Central memory CD8-positive, alpha-beta T cell (primary cell): ENCODE measurements at regions not wholly inside any gene's neighbourhood (a gene's known extent, or its start where the extent isn't known, plus 50 kb on each side); places are given as distances from the start of the nearest gene placed in this dataset.

Source experiments
- ATAC-seq: fragments of 150-1000 bp; cut with Tn5 transposase; replicated peaks from 2 replicates; pipeline ENCODE4 v1.10.0; 2022; ENCODE audit warnings: mild to moderate bottlenecking, moderate FRiP score, moderate number of reproducible peaks; ENCODE audit not compliant: poor library complexity, severe bottlenecking; ENCODE audit errors: extremely low read depth
- DNase-seq, 2 donors: peaks; one replicate each; pipeline ENCODE4 v3.0.0; 2021; ENCODE audit warnings: low spot score in 2 of 2
- H3K27ac Mint-ChIP-seq: one replicate; pipeline ENCODE4 v1.8.0; 2022; ENCODE audit warnings: low read depth, mild to moderate bottlenecking, moderate library complexity, mixed read lengths
- H3K27me3 Mint-ChIP-seq: one replicate; pipeline ENCODE4 v1.8.0; 2022; ENCODE audit warnings: mixed read lengths
- H3K36me3 Mint-ChIP-seq: one replicate; pipeline ENCODE4 v1.8.0; 2022; ENCODE audit warnings: mild to moderate bottlenecking, moderate library complexity, mixed read lengths; ENCODE audit not compliant: insufficient read depth
- H3K4me1 Mint-ChIP-seq: one replicate; pipeline ENCODE4 v1.8.0; 2022; ENCODE audit warnings: mixed read lengths
- H3K4me3 Mint-ChIP-seq: one replicate; pipeline ENCODE4 v1.8.0; 2022; ENCODE audit warnings: mild to moderate bottlenecking, moderate library complexity, mixed read lengths
- H3K9me3 Mint-ChIP-seq: one replicate; pipeline ENCODE4 v1.8.0; 2022; ENCODE audit warnings: mixed read lengths

DNA sequence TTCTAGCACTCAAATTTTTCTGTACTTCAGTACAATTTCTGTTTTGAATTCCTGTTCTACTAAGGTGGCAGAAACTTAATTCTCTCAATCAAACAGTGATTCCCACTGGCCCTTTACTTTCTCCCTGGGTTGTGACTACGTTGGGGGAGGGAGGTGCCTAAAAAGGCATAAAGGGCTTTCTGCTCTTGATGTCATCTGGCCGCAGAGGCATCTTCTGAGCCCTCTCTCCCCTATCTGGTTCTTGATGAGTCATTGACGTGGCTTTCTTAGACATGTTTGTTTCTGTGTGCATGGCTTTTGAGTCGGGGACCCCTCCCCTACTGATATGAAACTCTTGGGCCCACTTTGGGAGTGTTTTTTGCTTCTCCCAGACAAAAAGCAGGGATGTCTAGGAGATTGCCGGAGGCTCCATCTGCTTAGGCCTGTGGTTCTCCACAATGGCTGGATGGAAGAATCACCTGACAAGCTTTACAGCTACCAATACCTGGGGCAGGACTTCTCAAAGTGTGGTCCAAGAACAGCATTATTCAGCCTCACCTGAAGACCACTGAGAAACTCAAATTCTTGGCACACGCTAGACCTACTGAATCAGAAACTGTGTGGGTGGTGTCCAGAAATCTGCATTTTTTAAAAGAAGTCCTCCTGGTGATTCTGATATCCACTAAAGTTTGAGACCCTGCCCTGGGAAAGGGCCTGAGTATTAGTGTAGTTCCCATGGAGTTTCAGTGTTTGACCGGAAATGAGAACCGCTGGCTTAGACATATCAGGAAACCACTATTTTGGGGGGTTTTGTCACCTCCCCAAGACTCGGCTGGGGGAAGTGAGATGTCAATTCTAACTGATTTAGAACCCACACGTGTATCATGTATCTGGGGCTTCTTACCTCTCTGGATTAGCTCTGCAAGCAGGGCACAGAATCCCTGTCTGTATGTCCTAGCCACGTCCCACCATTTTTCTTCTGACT is 395.7 kb upstream of the PDE3A start:
- Mint-ChIP-seq H3K9me3 (no peaks in the 10 kb centered on the region), H3K4me1 (peaks cover 5% of the 10 kb centered on the region), H3K27ac (no peak overlapping the region), H3K36me3 (no peaks in the 10 kb centered on the region), H3K4me3 (no peak overlapping the region), H3K27me3 (peaks cover 7% of the 10 kb centered on the region)
- DNase-seq (no peak), ATAC-seq (no peak)

DNA sequence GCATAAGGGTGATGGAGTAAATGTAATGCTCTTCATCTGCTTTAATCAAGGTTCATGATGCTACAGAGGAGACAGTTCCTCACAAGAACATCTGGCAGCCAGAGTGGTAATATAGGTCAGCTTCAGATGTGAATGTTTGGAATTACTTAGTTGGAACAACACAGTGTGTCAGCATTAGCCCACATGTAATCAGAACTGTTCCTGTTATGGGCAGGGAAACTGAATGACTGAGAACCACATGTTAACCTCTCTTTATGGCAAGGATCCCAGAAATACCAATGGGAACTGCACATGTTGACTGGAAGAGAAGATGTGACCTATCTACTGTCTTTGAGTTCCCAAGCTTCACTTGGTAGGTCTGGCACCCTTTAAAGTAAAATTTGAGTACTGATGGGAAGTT is 390.1 kb upstream of the PDE3A start:
- H3K9me3 Mint-ChIP-seq, result no peaks in the 10 kb centered on the region
- H3K27me3 Mint-ChIP-seq, result peaks cover 7% of the 10 kb centered on the region
- H3K4me3 Mint-ChIP-seq, result no peak overlapping the region
- DNase-seq (no peak), ATAC-seq (no peak)
- peaks cover 3% of the 10 kb centered on the region for H3K36me3 Mint-ChIP-seq
- no peak overlapping the region for H3K27ac Mint-ChIP-seq
- no peaks in the 10 kb centered on the region for H3K4me1 Mint-ChIP-seq

DNA sequence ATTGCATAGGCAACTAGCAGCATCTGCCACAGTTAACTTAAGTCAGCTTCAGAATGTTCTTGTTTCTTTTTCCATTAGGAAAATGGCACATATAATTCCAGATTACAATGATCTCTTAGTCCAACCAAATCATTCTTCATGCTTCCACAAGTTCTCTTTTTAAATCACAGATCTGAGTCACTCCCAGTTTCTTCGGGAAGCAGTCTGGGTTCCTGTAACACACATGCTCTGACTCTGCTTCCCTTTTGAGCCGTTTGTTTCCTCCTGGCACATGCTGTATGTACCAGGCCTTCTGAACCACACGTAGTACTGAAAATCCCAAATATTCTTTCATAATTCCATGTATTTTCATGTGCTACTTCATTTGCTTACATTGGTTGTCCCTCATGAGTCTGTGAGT is 388.8 kb upstream of the PDE3A start:
- peaks cover 7% of the 10 kb centered on the region for H3K27me3 Mint-ChIP-seq
- no peak overlapping the region for H3K4me3 Mint-ChIP-seq
- H3K4me1 Mint-ChIP-seq, result no peaks in the 10 kb centered on the region
- H3K27ac Mint-ChIP-seq, result no peak overlapping the region
- ATAC-seq (no peak), DNase-seq (no peak)
- peaks cover 3% of the 10 kb centered on the region for H3K36me3 Mint-ChIP-seq
- H3K9me3 Mint-ChIP-seq, result no peaks in the 10 kb centered on the region

- H3K9me3 Mint-ChIP-seq, result no peaks in the 10 kb centered on the region
- H3K27me3 Mint-ChIP-seq, result no peaks in the 10 kb centered on the region
- DNase-seq, result no peak
- no peak overlapping the region for H3K27ac Mint-ChIP-seq
- H3K36me3 Mint-ChIP-seq, result peaks cover 3% of the 10 kb centered on the region
- ATAC-seq, result no peak
- no peak overlapping the region for H3K4me3 Mint-ChIP-seq
- no peaks in the 10 kb centered on the region for H3K4me1 Mint-ChIP-seq
Measured at GRCh38 chr12:19981944-19982343, 386.4 kb upstream of the PDE3A start.

DNA sequence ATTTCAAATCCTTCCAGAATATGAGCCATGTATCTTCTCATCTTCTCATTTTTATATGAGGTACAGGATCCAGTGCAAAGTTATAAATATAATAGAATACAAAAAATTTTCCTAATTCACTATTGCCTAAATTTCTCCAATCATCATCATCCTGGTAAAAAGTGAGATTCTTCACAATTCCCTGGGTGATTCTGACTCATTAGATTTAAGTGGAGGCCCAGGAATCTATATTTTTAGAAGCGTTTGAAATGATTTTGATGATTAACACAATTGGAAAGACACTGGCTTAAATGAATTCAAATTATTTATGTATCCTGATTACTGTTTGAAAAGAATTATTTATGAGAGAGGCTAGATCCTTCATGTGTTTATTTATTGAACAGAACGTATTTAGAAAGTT is 380.3 kb upstream of the PDE3A start:
- no peak for ATAC-seq
- no peaks in the 10 kb centered on the region for H3K4me1 Mint-ChIP-seq
- H3K27me3 Mint-ChIP-seq, result peaks cover 12% of the 10 kb centered on the region
- no peak overlapping the region for H3K4me3 Mint-ChIP-seq
- H3K9me3 Mint-ChIP-seq, result no peaks in the 10 kb centered on the region
- no peak overlapping the region for H3K27ac Mint-ChIP-seq
- H3K36me3 Mint-ChIP-seq, result no peaks in the 10 kb centered on the region
- DNase-seq, result no peak

DNA sequence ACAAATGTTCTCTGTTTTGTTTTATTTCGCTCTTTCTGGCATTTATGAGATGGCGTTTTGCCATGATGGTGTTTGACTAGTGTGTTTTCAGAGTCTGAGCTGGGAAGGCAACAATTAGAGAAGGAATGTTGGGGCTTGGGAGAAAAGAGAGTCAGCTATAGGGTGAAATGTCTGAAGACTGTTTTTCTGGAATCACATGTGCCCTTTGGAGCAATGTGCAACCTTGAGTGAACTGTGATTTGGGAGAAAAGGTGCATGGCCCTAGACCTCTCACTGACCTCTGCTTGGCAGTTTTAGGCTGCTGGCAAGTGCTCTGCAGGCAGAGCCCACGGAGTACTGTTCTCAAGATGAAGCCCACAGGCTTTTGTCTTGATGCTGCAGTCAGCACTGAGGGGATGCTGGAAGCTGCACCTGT is 379.9 kb upstream of the PDE3A start:
- no peak for ATAC-seq

GRCh38 chr12:19988948-19989347 is 379.4 kb upstream of the PDE3A start:
- no peak overlapping the region for H3K27ac Mint-ChIP-seq
- no peak overlapping the region for H3K4me3 Mint-ChIP-seq
- no peaks in the 10 kb centered on the region for H3K9me3 Mint-ChIP-seq
- DNase-seq (no peak), ATAC-seq (no peak)
- H3K36me3 Mint-ChIP-seq, result no peaks in the 10 kb centered on the region
- no peaks in the 10 kb centered on the region for H3K4me1 Mint-ChIP-seq
- H3K27me3 Mint-ChIP-seq, result peaks cover 12% of the 10 kb centered on the region

More for the DNA sequence above, 379.9 kb upstream of the PDE3A start:
- peaks cover 12% of the 10 kb centered on the region for H3K27me3 Mint-ChIP-seq
- no peaks in the 10 kb centered on the region for H3K9me3 Mint-ChIP-seq
- no peak for DNase-seq
- no peaks in the 10 kb centered on the region for H3K4me1 Mint-ChIP-seq
- H3K4me3 Mint-ChIP-seq, result no peak overlapping the region
- H3K27ac Mint-ChIP-seq, result no peak overlapping the region
- no peaks in the 10 kb centered on the region for H3K36me3 Mint-ChIP-seq

- ATAC-seq (no peak), DNase-seq (no peak)
- Mint-ChIP-seq H3K9me3 (no peaks in the 10 kb centered on the region), H3K27ac (no peak overlapping the region), H3K27me3 (peaks cover 12% of the 10 kb centered on the region), H3K4me3 (no peak overlapping the region), H3K36me3 (no peaks in the 10 kb centered on the region), H3K4me1 (no peaks in the 10 kb centered on the region)
Measured at GRCh38 chr12:19991146-19991545, 377.2 kb upstream of the PDE3A start.

GRCh38 chr12:19992311-19992710 is 376.0 kb upstream of the PDE3A start:
- no peaks in the 10 kb centered on the region for H3K9me3 Mint-ChIP-seq
- H3K27me3 Mint-ChIP-seq, result peaks cover 12% of the 10 kb centered on the region
- H3K4me3 Mint-ChIP-seq, result no peak overlapping the region
- DNase-seq (no peak), ATAC-seq (no peak)
- H3K4me1 Mint-ChIP-seq, result no peaks in the 10 kb centered on the region
- H3K36me3 Mint-ChIP-seq, result no peaks in the 10 kb centered on the region
- no peak overlapping the region for H3K27ac Mint-ChIP-seq

DNA sequence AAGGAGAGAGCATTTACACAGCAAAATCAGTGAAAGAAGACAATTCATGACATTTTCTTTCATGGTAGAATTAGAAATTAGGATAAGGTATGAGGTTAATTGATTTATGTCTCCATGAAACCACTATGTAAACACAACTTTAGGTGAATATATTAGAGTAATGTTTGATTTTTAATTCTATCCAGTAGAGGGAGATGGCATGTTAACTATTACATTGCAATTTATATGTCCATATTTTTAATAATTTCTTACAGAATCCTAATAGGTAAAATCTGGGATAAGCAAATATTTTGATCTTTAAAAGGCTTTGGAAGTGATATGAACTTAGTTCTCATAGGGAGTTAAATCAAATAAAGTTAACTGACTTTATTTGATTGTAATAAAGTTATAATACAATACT is 373.4 kb upstream of the PDE3A start:
- DNase-seq, result no peak
- no peaks in the 10 kb centered on the region for H3K4me1 Mint-ChIP-seq
- H3K27ac Mint-ChIP-seq, result no peak overlapping the region
- no peak overlapping the region for H3K4me3 Mint-ChIP-seq
- peaks cover under 1% of the 10 kb centered on the region for H3K27me3 Mint-ChIP-seq
- no peak for ATAC-seq
- H3K36me3 Mint-ChIP-seq, result no peaks in the 10 kb centered on the region
- H3K9me3 Mint-ChIP-seq, result no peaks in the 10 kb centered on the region

DNA sequence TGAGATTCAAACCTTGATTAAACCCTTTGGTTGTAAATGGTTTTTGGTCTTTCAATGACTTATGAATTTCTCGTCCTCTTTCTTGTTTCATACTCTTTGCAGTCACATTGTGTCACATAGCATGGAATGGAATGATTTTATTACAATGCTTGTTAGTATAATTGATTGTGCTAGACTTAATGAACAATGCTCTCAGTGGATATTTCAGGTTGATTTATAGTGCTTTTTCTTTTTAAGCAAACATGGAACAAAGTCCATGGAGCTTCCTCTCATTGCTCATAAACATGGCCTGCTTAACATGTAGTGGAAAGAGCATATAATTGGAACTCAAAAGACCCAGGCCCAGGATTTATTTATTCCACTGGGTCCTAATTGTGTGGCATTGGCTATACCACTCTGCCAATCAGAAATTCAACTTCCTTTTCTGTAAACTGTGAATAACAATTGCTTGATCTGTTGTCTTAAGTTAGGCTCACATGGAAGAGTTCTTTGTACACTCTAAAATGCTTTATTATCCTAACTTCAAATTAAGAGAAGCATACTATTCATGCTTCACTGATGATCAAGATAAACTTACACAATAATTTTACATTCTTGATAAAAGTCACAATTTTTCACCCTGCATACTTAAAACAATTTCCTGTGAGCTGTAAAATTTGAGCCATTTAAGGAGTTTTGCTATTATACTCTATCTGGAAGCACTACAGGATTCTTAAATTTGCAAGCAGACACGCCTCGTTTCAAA is 370.5 kb upstream of the PDE3A start:
- ATAC-seq (no peak), DNase-seq (no peak)
- H3K36me3 Mint-ChIP-seq, result no peaks in the 10 kb centered on the region
- no peaks in the 10 kb centered on the region for H3K4me1 Mint-ChIP-seq
- no peaks in the 10 kb centered on the region for H3K27me3 Mint-ChIP-seq
- peaks cover 7% of the 10 kb centered on the region for H3K9me3 Mint-ChIP-seq
- H3K4me3 Mint-ChIP-seq, result no peak overlapping the region
- no peak overlapping the region for H3K27ac Mint-ChIP-seq

DNA sequence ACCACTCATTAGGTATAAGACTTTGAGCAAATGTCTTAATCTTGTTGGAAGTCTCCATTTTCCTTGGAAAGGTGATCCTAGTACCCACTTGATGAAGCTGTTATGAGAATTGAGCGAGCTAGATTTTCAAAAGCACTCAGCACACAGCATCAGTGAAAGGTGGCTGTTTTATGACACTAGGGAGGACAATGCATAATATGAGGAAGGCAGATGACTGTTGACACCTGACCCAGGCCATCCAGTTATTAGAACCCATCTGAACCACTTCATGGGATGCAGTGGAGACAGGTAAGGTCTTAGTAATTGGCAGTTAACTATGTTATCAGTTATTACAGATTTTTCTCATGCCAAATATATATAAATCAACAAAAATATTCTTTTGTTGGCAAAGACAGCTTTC is 369.9 kb upstream of the PDE3A start:
- DNase-seq (no peak), ATAC-seq (no peak)
- no peak overlapping the region for H3K27ac Mint-ChIP-seq
- peaks cover 7% of the 10 kb centered on the region for H3K9me3 Mint-ChIP-seq
- H3K4me3 Mint-ChIP-seq, result no peak overlapping the region
- H3K27me3 Mint-ChIP-seq, result no peaks in the 10 kb centered on the region
- no peaks in the 10 kb centered on the region for H3K4me1 Mint-ChIP-seq
- no peaks in the 10 kb centered on the region for H3K36me3 Mint-ChIP-seq
